ES-I3 (cell line): ENCODE measurements at regions not wholly inside any gene's neighbourhood (a gene's known extent, or its start where the extent isn't known, plus 50 kb on each side); places are given as distances from the start of the nearest gene placed in this dataset.

Source experiments
- H3K36me3 ChIP-seq: 2 replicates; pipeline ENCODE4 v1.6.1; 2013; ENCODE audit warnings: mild to moderate bottlenecking, low read length, control low read depth, moderate library complexity; ENCODE audit not compliant: insufficient read depth
- H3K4me1 ChIP-seq: 2 replicates; pipeline ENCODE4 v1.6.1; 2013; ENCODE audit warnings: mild to moderate bottlenecking, control low read depth, low read length; ENCODE audit not compliant: insufficient read depth
- H3K9ac ChIP-seq: 2 replicates; pipeline ENCODE4 v1.6.1; 2013; ENCODE audit warnings: low read depth, mild to moderate bottlenecking, low read length, moderate library complexity
- H3K9me3 ChIP-seq: 2 replicates; pipeline ENCODE4 v1.6.1; 2013; ENCODE audit warnings: mild to moderate bottlenecking, low read length, moderate library complexity; ENCODE audit not compliant: control insufficient read depth, insufficient read depth

DNA sequence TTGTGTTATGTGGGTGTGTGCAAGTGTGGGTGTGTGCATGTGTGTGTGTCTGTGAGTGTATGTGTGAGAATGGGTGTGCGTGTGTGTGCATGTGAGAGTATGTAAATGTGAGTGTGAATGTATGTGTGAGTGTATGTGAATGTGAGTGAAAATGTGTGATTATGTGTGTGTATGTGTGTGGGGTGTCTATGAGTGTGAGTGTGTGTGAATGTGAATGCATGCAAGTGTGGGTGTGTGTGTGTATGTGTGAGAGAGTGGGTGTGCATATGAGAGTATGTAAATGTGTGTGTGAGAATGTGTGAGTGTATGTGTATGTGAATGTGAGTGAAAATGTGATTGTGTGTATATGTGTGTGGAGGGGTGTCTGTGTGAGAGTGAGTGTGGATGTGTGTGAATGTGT lies 1292.7 kb downstream of the TBC1D22A start:
- Histone ChIP-seq H3K4me1 (no peaks in the 10 kb centered on the region), H3K9me3 (no peaks in the 10 kb centered on the region), H3K9ac (no peak overlapping the region), H3K36me3 (no peaks in the 10 kb centered on the region)

- Histone ChIP-seq H3K9me3 (no peaks in the 10 kb centered on the region), H3K36me3 (no peaks in the 10 kb centered on the region), H3K9ac (no peak overlapping the region), H3K4me1 (no peaks in the 10 kb centered on the region)
Measured at GRCh38 chr22:48054596-48054995, 1292.1 kb downstream of the TBC1D22A start.

DNA sequence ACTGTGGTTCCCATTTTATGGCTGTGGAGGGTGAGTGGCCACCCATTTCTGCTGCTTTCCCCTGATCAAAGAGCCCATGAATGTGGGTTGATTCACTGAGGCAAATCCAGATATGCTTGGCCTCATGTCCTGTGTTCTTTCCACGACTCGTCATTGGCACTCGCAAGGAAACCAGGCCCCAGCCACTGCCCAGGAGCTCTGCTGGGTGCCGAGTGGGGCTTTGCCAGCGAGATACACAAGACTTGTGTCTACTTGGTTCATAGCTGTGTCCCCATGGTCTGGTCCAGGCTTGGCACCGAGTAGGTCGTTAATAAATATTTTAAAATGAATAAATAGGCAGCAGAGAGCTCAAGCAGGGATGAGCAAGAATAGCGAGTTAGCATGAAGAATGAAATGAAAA lies 1291.5 kb downstream of the TBC1D22A start:
- H3K9me3 ChIP-seq = no peaks in the 10 kb centered on the region
- no peak overlapping the region for H3K9ac ChIP-seq
- H3K4me1 ChIP-seq = no peaks in the 10 kb centered on the region
- H3K36me3 ChIP-seq = no peaks in the 10 kb centered on the region

GRCh38 chr22:48053486-48053885 lies 1291.0 kb downstream of the TBC1D22A start:
- H3K9ac ChIP-seq = no peak overlapping the region
- no peaks in the 10 kb centered on the region for H3K4me1 ChIP-seq
- no peaks in the 10 kb centered on the region for H3K9me3 ChIP-seq
- no peaks in the 10 kb centered on the region for H3K36me3 ChIP-seq

GRCh38 chr22:48052621-48052890 lies 1290.1 kb downstream of the TBC1D22A start:
- Histone ChIP-seq H3K9ac (no peak overlapping the region), H3K36me3 (no peaks in the 10 kb centered on the region), H3K4me1 (no peaks in the 10 kb centered on the region), H3K9me3 (no peaks in the 10 kb centered on the region)

- no peaks in the 10 kb centered on the region for H3K36me3 ChIP-seq
- H3K4me1 ChIP-seq = no peaks in the 10 kb centered on the region
- H3K9ac ChIP-seq = no peak overlapping the region
- H3K9me3 ChIP-seq = no peaks in the 10 kb centered on the region
Measured at GRCh38 chr22:48051796-48052620, 1289.6 kb downstream of the TBC1D22A start.

GRCh38 chr22:48050836-48051235 lies 1288.4 kb downstream of the TBC1D22A start:
- Histone ChIP-seq H3K9ac (no peak overlapping the region), H3K9me3 (no peaks in the 10 kb centered on the region), H3K4me1 (no peaks in the 10 kb centered on the region), H3K36me3 (no peaks in the 10 kb centered on the region)

DNA sequence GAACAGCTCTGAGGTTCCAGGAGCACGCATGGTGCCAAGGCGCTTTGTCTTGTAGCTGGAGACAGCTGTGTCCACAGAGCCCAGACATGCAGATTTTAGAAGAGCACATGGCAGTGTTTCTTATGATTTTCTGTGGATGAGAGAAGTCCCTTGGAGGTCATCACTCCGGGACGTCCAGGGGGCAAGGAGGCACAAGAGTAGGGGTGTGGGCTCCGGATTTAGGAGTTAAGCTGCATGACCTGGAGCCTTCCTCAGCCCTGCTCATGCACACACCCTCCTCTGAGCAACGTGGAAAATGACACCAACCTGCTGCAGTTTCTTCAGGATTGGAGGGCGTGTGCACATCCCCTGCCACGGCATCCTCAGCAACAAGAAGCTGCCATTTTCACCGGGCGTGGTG lies 1286.7 kb downstream of the TBC1D22A start:
- Histone ChIP-seq H3K4me1 (no peaks in the 10 kb centered on the region), H3K9ac (no peak overlapping the region), H3K9me3 (no peaks in the 10 kb centered on the region)

GRCh38 chr22:48047722-48048500 lies 1285.5 kb downstream of the TBC1D22A start:
- no peaks in the 10 kb centered on the region for H3K4me1 ChIP-seq
- no peaks in the 10 kb centered on the region for H3K9me3 ChIP-seq
- no peak overlapping the region for H3K9ac ChIP-seq
- H3K36me3 ChIP-seq = no peaks in the 10 kb centered on the region

More for the DNA sequence above, 1286.7 kb downstream of the TBC1D22A start:
- H3K36me3 ChIP-seq = no peaks in the 10 kb centered on the region

DNA sequence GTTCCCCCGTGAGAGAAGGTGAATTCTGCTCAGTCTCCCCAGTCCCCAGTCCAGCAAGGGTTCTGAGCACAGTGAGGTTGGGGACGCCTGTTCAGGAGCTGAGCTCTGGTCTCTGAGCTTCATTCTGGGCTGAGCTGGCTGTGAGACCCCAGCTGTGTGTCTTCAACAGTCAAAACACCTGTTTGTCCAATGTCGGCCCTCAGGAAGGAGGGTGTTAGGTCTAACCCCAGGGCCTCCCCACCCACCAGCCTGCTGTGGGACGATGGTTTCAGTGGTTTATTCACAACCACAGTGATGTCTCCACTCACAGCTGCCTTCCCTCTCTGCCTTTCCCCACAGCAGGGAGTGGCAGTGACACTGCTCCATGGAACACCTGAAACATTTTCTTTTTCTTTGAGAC lies 1282.9 kb downstream of the TBC1D22A start:
- no peaks in the 10 kb centered on the region for H3K36me3 ChIP-seq
- no peaks in the 10 kb centered on the region for H3K4me1 ChIP-seq
- H3K9me3 ChIP-seq = no peaks in the 10 kb centered on the region
- no peak overlapping the region for H3K9ac ChIP-seq

DNA sequence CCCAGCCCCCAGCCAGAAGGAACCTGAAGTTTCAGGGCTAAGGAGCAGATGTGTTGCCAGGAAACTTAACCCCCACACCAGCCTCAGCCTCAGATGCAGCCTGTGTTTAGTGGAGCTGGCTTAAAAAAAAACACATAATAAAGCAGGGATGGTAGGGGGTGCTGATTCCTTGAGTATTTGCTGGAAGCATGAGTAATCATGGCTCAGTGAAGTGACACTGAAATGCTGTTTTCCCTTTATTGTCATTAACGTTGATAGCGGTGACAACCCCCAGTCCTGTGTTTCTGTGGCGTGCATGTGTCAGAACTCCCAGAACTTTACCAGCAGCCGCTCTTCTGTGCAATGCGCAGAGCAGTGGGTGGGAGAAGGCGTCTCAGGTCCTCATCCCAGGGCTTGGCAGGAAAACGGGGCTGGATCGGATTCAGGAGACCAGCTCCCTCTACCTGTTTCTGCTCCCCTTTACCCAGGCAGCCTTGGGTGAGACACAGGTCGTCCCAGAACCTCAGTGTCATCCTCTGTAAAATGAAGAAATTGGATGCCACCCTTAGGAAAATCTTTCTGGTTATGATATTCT lies 1282.1 kb downstream of the TBC1D22A start:
- Histone ChIP-seq H3K9ac (no peak overlapping the region), H3K9me3 (no peaks in the 10 kb centered on the region), H3K4me1 (no peaks in the 10 kb centered on the region), H3K36me3 (no peaks in the 10 kb centered on the region)

DNA sequence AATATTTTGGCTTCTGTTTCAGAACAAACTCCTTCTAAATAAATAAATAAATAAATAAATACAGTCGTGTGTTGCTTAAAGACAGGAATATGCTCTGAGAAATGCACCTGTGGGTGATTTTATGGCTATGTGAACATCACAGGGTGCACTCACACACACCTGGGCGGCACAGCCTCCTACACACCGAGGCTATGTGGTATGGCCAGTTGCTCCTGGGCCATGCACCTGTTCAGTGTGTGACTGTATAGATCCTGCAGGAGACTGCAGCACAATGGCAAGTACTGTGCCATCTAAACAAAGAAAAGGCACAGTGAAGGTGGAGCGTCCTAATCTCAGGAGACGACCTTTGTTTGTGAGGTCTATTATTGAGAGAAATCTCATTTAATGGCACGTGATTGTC lies 1281.1 kb downstream of the TBC1D22A start:
- no peaks in the 10 kb centered on the region for H3K36me3 ChIP-seq
- no peak overlapping the region for H3K9ac ChIP-seq
- no peaks in the 10 kb centered on the region; the same call in 1 of the 2 replicates for H3K4me1 ChIP-seq
- H3K9me3 ChIP-seq = 0 out of 2 replicates have a peak, but pooled peaks cover 3% of the 10 kb centered on the region

- Histone ChIP-seq H3K9ac (no peak overlapping the region), H3K9me3 (0 out of 2 replicates have a peak, but pooled peaks cover 3% of the 10 kb centered on the region), H3K4me1 (no peaks in the 10 kb centered on the region; the same call in 1 of the 2 replicates), H3K36me3 (no peaks in the 10 kb centered on the region)
Measured at GRCh38 chr22:48042621-48043395, 1280.4 kb downstream of the TBC1D22A start.

DNA sequence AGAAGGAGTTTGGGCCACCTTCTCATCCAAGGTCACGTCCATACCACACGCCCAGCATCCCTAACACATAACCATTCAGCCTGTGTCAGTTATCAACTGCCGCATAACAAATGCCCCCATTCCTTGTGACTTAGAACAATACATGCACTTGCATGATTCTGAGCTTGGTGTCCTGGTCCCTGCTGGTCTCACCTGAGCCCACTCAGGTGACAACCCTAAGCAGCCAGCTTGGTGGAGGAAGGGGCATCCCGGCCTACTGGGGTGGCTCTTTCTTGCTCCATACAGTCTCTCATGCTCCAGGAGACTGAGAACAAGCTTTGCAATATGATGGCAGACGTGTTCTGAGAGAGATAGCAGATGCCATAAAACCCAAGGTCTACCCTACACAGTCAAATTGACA lies 1276.9 kb downstream of the TBC1D22A start:
- Histone ChIP-seq H3K9me3 (0 out of 2 replicates have a peak, but pooled peaks cover 3% of the 10 kb centered on the region), H3K36me3 (no peaks in the 10 kb centered on the region), H3K9ac (no peak overlapping the region)

More for the DNA sequence above, 1276.9 kb downstream of the TBC1D22A start:
- no peaks in the 10 kb centered on the region; the same call in 1 of the 2 replicates for H3K4me1 ChIP-seq
